ENCODE measurements at regions not wholly inside any gene's neighbourhood (a gene's known extent, or its start where the extent isn't known, plus 50 kb on each side); places are given as distances from the start of the nearest gene placed in this dataset.
"Not testable (repeated sequence)": the region's sequence is repeated elsewhere in the genome, so short reads cannot be mapped to it uniquely, and the experiment has no call there.

DNA sequence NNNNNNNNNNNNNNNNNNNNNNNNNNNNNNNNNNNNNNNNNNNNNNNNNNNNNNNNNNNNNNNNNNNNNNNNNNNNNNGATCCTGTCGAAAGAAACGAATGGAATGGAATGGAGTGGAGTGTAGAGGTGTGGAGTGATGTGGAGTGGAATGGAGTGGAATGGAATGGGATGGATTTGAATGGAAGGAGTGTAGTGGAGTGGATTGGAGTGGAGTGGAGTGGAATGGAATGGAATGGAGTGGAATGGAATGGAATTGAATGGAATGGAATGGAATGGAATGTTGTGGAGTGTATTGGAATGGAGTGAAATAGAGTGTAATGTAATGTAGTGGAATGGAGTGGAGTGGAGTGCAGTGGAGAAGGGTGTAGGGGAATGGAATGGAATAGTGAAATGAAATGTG lies 1275.4 kb upstream of the TPTE start:
- not testable (repeated sequence) for H3K4me1 ChIP-seq (ENCODE audit: control insufficient read depth in 1 of 2, insufficient read depth in 2 of 2, low read length in 2 of 2); H3K27ac ChIP-seq (ENCODE audit: low read length); H3K27me3 ChIP-seq (ENCODE audit: low read depth, low read length); H3K36me3 ChIP-seq (ENCODE audit: control insufficient read depth in 1 of 2, insufficient read depth in 2 of 2, low read length in 2 of 2)
- H3K4me3 ChIP-seq (ENCODE audit: low read depth in 1 of 2, low read length in 2 of 2) = peak overlapping the region in 1 of 2 donors; percentile 2
- peaks cover 0 to 20% of the 10 kb centered on the region in 2 donors for H3K9me3 ChIP-seq (ENCODE audit: control insufficient read depth in 1 of 2, low read length in 2 of 2)

DNA sequence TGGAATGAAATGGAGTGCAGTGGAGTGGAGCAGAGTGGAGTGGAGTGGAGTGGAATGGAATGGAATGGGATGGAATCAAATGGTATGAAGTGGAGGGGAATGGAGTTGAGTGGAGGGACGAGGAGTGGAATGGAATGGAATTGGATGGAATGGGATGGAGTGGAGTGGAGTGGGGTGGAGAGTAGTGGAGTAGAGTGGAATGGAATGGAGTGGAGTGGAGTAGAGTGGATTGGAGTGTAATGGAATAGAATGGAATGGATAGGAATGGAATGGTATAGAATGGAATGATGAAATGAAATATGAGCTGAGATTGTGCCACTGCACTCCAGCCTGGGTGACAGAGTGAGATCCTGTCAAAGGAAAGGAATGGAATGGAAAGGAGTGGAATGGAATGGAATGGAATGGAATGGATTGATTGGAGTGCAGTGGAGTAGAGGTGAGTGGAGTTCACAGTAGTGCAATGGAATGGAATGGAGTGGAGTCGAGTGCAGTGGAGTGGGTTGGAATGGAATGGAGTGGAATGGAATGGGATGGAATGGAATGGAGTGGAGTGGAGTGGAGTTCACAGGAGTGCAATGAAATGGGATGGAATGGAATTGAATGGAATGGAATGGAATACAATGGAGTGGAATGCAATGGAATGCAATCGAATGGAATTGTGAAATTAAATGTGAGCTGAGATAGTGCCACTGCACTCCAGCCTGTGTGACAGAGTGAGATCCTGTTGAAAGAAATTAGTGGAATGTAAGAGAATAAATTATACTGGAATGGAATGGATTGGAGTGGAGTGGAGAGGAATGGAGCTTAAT lies 1274.7 kb upstream of the TPTE start:
- Histone ChIP-seq H3K9me3 (ENCODE audit: control insufficient read depth in 1 of 2, low read length in 2 of 2) (peaks cover 0 to 20% of the 10 kb centered on the region in 2 donors), H3K4me3 (ENCODE audit: low read depth in 1 of 2, low read length in 2 of 2) (peak overlapping the region in 1 of 2 donors; percentile 2)
- not testable (repeated sequence) for H3K27ac ChIP-seq (ENCODE audit: low read length); H3K4me1 ChIP-seq (ENCODE audit: control insufficient read depth in 1 of 2, insufficient read depth in 2 of 2, low read length in 2 of 2); H3K27me3 ChIP-seq (ENCODE audit: low read depth, low read length); H3K36me3 ChIP-seq (ENCODE audit: control insufficient read depth in 1 of 2, insufficient read depth in 2 of 2, low read length in 2 of 2)

DNA sequence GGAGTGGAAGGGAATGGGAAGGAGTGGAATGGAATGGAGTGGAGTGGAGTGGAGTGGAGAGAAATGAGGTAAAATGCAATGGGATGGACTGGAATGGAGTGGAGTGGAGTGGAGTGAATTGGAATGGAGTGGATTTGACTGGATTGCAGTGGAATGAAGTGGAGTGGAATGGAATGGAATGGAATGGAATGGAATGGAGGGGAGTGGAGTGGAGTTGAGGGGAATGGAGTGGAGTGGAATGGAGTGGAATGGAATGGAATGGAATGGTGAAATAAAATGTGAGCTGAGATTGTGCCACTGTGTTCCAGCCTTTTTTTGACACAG lies 1274.1 kb upstream of the TPTE start:
- H3K27me3 ChIP-seq (ENCODE audit: low read depth, low read length); H3K27ac ChIP-seq (ENCODE audit: low read length); H3K36me3 ChIP-seq (ENCODE audit: control insufficient read depth in 1 of 2, insufficient read depth in 2 of 2, low read length in 2 of 2); H3K4me1 ChIP-seq (ENCODE audit: control insufficient read depth in 1 of 2, insufficient read depth in 2 of 2, low read length in 2 of 2): not testable (repeated sequence)
- Histone ChIP-seq H3K4me3 (ENCODE audit: low read depth in 1 of 2, low read length in 2 of 2) (peak overlapping the region in 1 of 2 donors; percentile 2), H3K9me3 (ENCODE audit: control insufficient read depth in 1 of 2, low read length in 2 of 2) (peaks cover 0 to 20% of the 10 kb centered on the region in 2 donors)

DNA sequence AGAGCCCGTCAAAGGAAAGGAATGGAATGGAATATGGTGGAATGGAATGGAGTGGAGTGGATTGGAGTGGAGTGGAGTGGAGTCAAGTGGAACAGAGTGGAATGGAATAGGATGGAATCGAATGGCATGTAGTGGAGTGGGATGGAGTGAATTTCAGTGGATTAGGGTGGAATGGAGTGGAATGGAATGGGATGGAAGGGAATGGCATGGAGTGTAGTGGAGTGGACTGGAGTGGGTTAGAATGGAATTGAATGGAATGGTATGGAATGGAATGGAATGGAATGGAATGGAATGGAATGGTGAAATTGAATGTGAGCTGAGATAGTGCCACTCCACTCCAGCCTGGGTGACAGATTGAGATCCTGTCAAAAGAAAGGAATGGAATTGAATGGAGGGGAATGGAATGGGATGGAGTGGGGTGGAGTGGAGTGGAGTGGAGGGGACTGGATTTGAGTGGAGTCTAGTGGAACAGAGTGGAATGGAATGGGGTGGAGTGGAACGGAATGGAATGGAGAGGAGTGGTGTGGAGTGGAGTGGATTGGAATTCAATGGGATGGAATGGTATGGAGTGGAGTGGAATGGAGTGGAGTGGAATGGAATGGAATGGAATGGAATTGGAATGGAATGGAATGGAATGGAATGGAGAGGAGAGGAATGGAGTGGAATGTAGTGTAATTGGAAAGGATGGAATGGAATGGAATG lies 1273.6 kb upstream of the TPTE start:
- not testable (repeated sequence) for H3K36me3 ChIP-seq (ENCODE audit: control insufficient read depth in 1 of 2, insufficient read depth in 2 of 2, low read length in 2 of 2); H3K27ac ChIP-seq (ENCODE audit: low read length); H3K27me3 ChIP-seq (ENCODE audit: low read depth, low read length); H3K4me1 ChIP-seq (ENCODE audit: control insufficient read depth in 1 of 2, insufficient read depth in 2 of 2, low read length in 2 of 2)
- peaks cover 0 to 20% of the 10 kb centered on the region in 2 donors for H3K9me3 ChIP-seq (ENCODE audit: control insufficient read depth in 1 of 2, low read length in 2 of 2)
- peak overlapping the region in 1 of 2 donors; percentile 2 for H3K4me3 ChIP-seq (ENCODE audit: low read depth in 1 of 2, low read length in 2 of 2)
